T47D (cell line): ENCODE measurements at regions not wholly inside any gene's neighbourhood (a gene's known extent, or its start where the extent isn't known, plus 50 kb on each side); places are given as distances from the start of the nearest gene placed in this dataset.
"Not testable (repeated sequence)": the region's sequence is repeated elsewhere in the genome, so short reads cannot be mapped to it uniquely, and the experiment has no call there.

Experiments used
- DNase-seq, 2 experiments: peaks; one replicate each; pipeline versions ENCODE4 v3.0.0 to v3.0.0-alpha.2; 2011 to 2012; ENCODE audit warnings: low read depth in 1 of 2, low spot score in 1 of 2
- JUND ChIP-seq: IDR thresholded peaks from 2 replicates; pipeline ENCODE4 v1.6.1; 2012; ENCODE audit warnings: low read depth
- in situ Hi-C: cut with HindIII; loops from 2 replicates; pipeline ENCODE4 v1.10.0; 2016; ENCODE audit warnings: low sequenced_read_pairs, low pct_unique_long_range_greater_than_20kb

- TF ChIP-seq JUND, result no peak
- in situ Hi-C loops, result no loop called here
- DNase-seq, result no peak
These were observed 111.5 kb downstream of the FOXL3 start for GRCh38 chr7:401495-401894.

- TF ChIP-seq JUND, result no peak
- no peak for DNase-seq
- in situ Hi-C loops, result no loop called here
These were observed 114.7 kb downstream of the PDGFA start for GRCh38 chr7:404812-405488.

GRCh38 chr7:405489-406211, 114.0 kb downstream of the PDGFA start:
- no peak for TF ChIP-seq JUND
- no peak for DNase-seq
- in situ Hi-C loops, result no loop called here

GRCh38 chr7:407721-408539, 111.7 kb downstream of the PDGFA start:
- no peak for DNase-seq
- in situ Hi-C loops, result no loop called here
- no peak for TF ChIP-seq JUND

- TF ChIP-seq JUND, result no peak
- no peak for DNase-seq
These were observed 110.8 kb downstream of the PDGFA start for GRCh38 chr7:408751-409311.

GRCh38 chr7:409339-410281, 110.0 kb downstream of the PDGFA start:
- TF ChIP-seq JUND, result no peak
- in situ Hi-C loops, result no loop called here
- no peak for DNase-seq

More at GRCh38 chr7:408751-409311, 110.8 kb downstream of the PDGFA start:
- in situ Hi-C loops, result no loop called here

GRCh38 chr7:410395-410910, 109.2 kb downstream of the PDGFA start:
- TF ChIP-seq JUND, result no peak
- in situ Hi-C loops, result no loop called here
- no peak for DNase-seq

- in situ Hi-C loops, DNase-seq: not testable (repeated sequence)
These were observed 108.5 kb downstream of the PDGFA start for GRCh38 chr7:411116-411515.

- no peak for DNase-seq
- no peak for TF ChIP-seq JUND
- in situ Hi-C loops, result no loop called here
These were observed 107.9 kb downstream of the PDGFA start for GRCh38 chr7:411677-412312.

- no peak for TF ChIP-seq JUND
- in situ Hi-C loops, result no loop called here
- DNase-seq, result no peak
These were observed 107.3 kb downstream of the PDGFA start for GRCh38 chr7:412313-412710.
